Left lung (tissue), 4 donors: ENCODE measurements at regions not wholly inside any gene's neighbourhood (a gene's known extent, or its start where the extent isn't known, plus 50 kb on each side); places are given as distances from the start of the nearest gene placed in this dataset.

ENCODE experiments used
- ATAC-seq: fragments of 200-7000 bp; cut with Tn5 transposase; one replicate; pipeline ENCODE4 v1.9.1; 2020; ENCODE audit warnings: moderate library complexity
- DNase-seq, 4 donors: peaks; one replicate each; pipeline ENCODE4 v3.0.0-alpha.2; 2013 to 2020
- H3K27ac ChIP-seq, 2 donors: fragments of 200-600 bp; sonication (generic) in 1 of 2; one replicate each; pipeline versions ENCODE4 v1.5.0 to v1.8.0; 2020 to 2021
- H3K27me3 ChIP-seq, 2 donors: fragments of 200-600 bp; sonication (generic) in 1 of 2; one replicate each; pipeline versions ENCODE4 v1.5.0 to v1.8.0; 2020 to 2021
- H3K36me3 ChIP-seq, 2 donors: fragments of 200-600 bp; sonication (generic) in 1 of 2; one replicate each; pipeline versions ENCODE4 v1.5.0 to v1.8.0; 2020 to 2021
- H3K4me1 ChIP-seq, 2 donors: fragments of 200-600 bp; one replicate each; pipeline ENCODE4 v1.8.0; 2021
- H3K4me3 ChIP-seq, 2 donors: fragments of 200-600 bp; sonication (generic) in 1 of 2; one replicate each; pipeline versions ENCODE4 v1.5.0 to v1.8.0; 2020 to 2021; ENCODE audit warnings: mild to moderate bottlenecking in 1 of 2
- H3K9me3 ChIP-seq, 2 donors: fragments of 200-600 bp; sonication (generic) in 1 of 2; one replicate each; pipeline versions ENCODE4 v1.5.0 to v1.8.0; 2020 to 2021
- CTCF ChIP-seq, 2 donors: fragments of 200-600 bp; sonication (generic) in 1 of 2; IDR thresholded peaks; one replicate each; pipeline versions ENCODE4 v1.5.0 to v1.8.0; 2021; ENCODE audit warnings: antibody characterized with exemption in 2 of 2
- intact Hi-C, 2 donors: fragments of 100-400 bp; cut with DNase I; formaldehyde crosslinking; loops; one replicate each; pipeline versions ENCODE4 v1.11.2 to v1.14.2; 2022
- donor health status: DM: no; HTN: yes; CAD: no.
- donor health status: DM: no; HTN: no; CAD: no.

GRCh38 chr3:25306066-25306465 lies 122.0 kb upstream of the RARB start:
- no peaks in the 10 kb centered on the region for H3K9me3 ChIP-seq
- intact Hi-C loops = no loop called here
- no peaks in the 10 kb centered on the region for H3K36me3 ChIP-seq
- H3K4me3 ChIP-seq = no peak overlapping the region
- DNase-seq (no peak), ATAC-seq (no peak)
- H3K4me1 ChIP-seq = no peaks in the 10 kb centered on the region
- H3K27me3 ChIP-seq = no peaks in the 10 kb centered on the region
- no peak for TF ChIP-seq CTCF (IDR thresholded peaks at IDR 0.05)
- H3K27ac ChIP-seq = no peak overlapping the region

- H3K27ac ChIP-seq = no peak overlapping the region
- no peak for TF ChIP-seq CTCF (IDR thresholded peaks at IDR 0.05)
- intact Hi-C loops = no loop called here
Observed at GRCh38 chr3:25306705-25307104, 121.4 kb upstream of the RARB start.

GRCh38 chr3:25313286-25313685 lies 114.8 kb upstream of the RARB start:
- ATAC-seq (no peak), DNase-seq (no peak)
- TF ChIP-seq CTCF (IDR thresholded peaks at IDR 0.05) = no peak
- H3K4me1 ChIP-seq = no peaks in the 10 kb centered on the region
- H3K36me3 ChIP-seq = no peaks in the 10 kb centered on the region
- intact Hi-C loops = no loop called here
- no peak overlapping the region for H3K4me3 ChIP-seq
- no peaks in the 10 kb centered on the region for H3K9me3 ChIP-seq
- H3K27ac ChIP-seq = no peak overlapping the region
- no peaks in the 10 kb centered on the region for H3K27me3 ChIP-seq

More at GRCh38 chr3:25306705-25307104, 121.4 kb upstream of the RARB start:
- no peaks in the 10 kb centered on the region for H3K9me3 ChIP-seq
- H3K4me1 ChIP-seq = no peaks in the 10 kb centered on the region
- H3K36me3 ChIP-seq = no peaks in the 10 kb centered on the region
- H3K27me3 ChIP-seq = no peaks in the 10 kb centered on the region
- no peak for ATAC-seq
- DNase-seq = no peak
- no peak overlapping the region for H3K4me3 ChIP-seq

GRCh38 chr3:25324954-25325655 lies 103.0 kb upstream of the RARB start:
- intact Hi-C loops = no loop called here
- peaks cover 0 to 20% of the 10 kb centered on the region in 2 donors for H3K9me3 ChIP-seq
- no peak for TF ChIP-seq CTCF (IDR thresholded peaks at IDR 0.05)
- H3K36me3 ChIP-seq = no peaks in the 10 kb centered on the region
- ATAC-seq = no peak
- no peaks in the 10 kb centered on the region for H3K4me1 ChIP-seq
- DNase-seq = no peak
- no peaks in the 10 kb centered on the region for H3K27me3 ChIP-seq
- no peak overlapping the region for H3K27ac ChIP-seq
- no peak overlapping the region for H3K4me3 ChIP-seq

GRCh38 chr3:25335356-25335755 lies 92.7 kb upstream of the RARB start:
- Histone ChIP-seq H3K4me1 (no peaks in the 10 kb centered on the region), H3K4me3 (no peak overlapping the region), H3K9me3 (peaks cover 0 to 13% of the 10 kb centered on the region in 2 donors), H3K36me3 (no peaks in the 10 kb centered on the region), H3K27ac (no peak overlapping the region), H3K27me3 (no peaks in the 10 kb centered on the region)
- no peak for TF ChIP-seq CTCF (IDR thresholded peaks at IDR 0.05)
- no peak for DNase-seq
- intact Hi-C loops = no loop called here
- ATAC-seq = no peak
